ENCODE measurements at regions not wholly inside any gene's neighbourhood (a gene's known extent, or its start where the extent isn't known, plus 50 kb on each side); places are given as distances from the start of the nearest gene placed in this dataset.

GRCh38 chr5:66467564-66467963 is 128.6 kb upstream of the MAST4 start:
- no peak for FAIRE-seq
- intact Hi-C loops (cut with DNase I) = no loop called here
- no peak for DNase-seq
- Histone ChIP-seq H3K36me3 (ENCODE audit: control insufficient read depth in 2 of 3, insufficient read depth in 3 of 3, low read length in 3 of 3) (no peaks in the 10 kb centered on the region), H3K9me3 (ENCODE audit: control insufficient read depth in 2 of 3, insufficient read depth in 1 of 3, low read length in 3 of 3) (peaks cover 0 to 6% (median 3%) of the 10 kb centered on the region in 3 donors), H3K4me1 (ENCODE audit: control insufficient read depth in 2 of 3, insufficient read depth in 2 of 3, low read depth in 1 of 3, low read length in 3 of 3) (no peaks in the 10 kb centered on the region), H3K27me3 (ENCODE audit: control insufficient read depth, insufficient read depth, low read length) (no peaks in the 10 kb centered on the region), H3K9ac (ENCODE audit: low read length in 3 of 3) (no peak overlapping the region), H3K4me3 (ENCODE audit: low read length in 3 of 3) (no peak overlapping the region), H3K27ac (ENCODE audit: low read depth in 2 of 2, low read length in 2 of 2) (no peak overlapping the region)
- no peak for TF ChIP-seq CTCF (IDR thresholded peaks at IDR 0.05; ENCODE audit: borderline replicate concordance, extremely low read depth, insufficient read depth)

- intact Hi-C loops (cut with DNase I) = no loop called here
- Histone ChIP-seq H3K27me3 (ENCODE audit: control insufficient read depth, insufficient read depth, low read length) (no peaks in the 10 kb centered on the region), H3K36me3 (ENCODE audit: control insufficient read depth in 2 of 3, insufficient read depth in 3 of 3, low read length in 3 of 3) (no peaks in the 10 kb centered on the region), H3K9me3 (ENCODE audit: control insufficient read depth in 2 of 3, insufficient read depth in 1 of 3, low read length in 3 of 3) (peaks cover 0 to 6% (median 3%) of the 10 kb centered on the region in 3 donors), H3K27ac (ENCODE audit: low read depth in 2 of 2, low read length in 2 of 2) (no peak overlapping the region), H3K4me1 (ENCODE audit: control insufficient read depth in 2 of 3, insufficient read depth in 2 of 3, low read depth in 1 of 3, low read length in 3 of 3) (no peaks in the 10 kb centered on the region), H3K4me3 (ENCODE audit: low read length in 3 of 3) (no peak overlapping the region), H3K9ac (ENCODE audit: low read length in 3 of 3) (no peak overlapping the region)
- TF ChIP-seq CTCF (IDR thresholded peaks at IDR 0.05; ENCODE audit: borderline replicate concordance, extremely low read depth, insufficient read depth) = no peak
- FAIRE-seq (no peak), DNase-seq (no peak)
Measured at GRCh38 chr5:66469684-66470083, 126.5 kb upstream of the MAST4 start.

GRCh38 chr5:66472010-66472409 is 124.2 kb upstream of the MAST4 start:
- Histone ChIP-seq H3K9ac (ENCODE audit: low read length in 3 of 3) (no peak overlapping the region), H3K27me3 (ENCODE audit: control insufficient read depth, insufficient read depth, low read length) (no peaks in the 10 kb centered on the region), H3K4me3 (ENCODE audit: low read length in 3 of 3) (no peak overlapping the region), H3K36me3 (ENCODE audit: control insufficient read depth in 2 of 3, insufficient read depth in 3 of 3, low read length in 3 of 3) (no peaks in the 10 kb centered on the region), H3K27ac (ENCODE audit: low read depth in 2 of 2, low read length in 2 of 2) (no peak overlapping the region), H3K4me1 (ENCODE audit: control insufficient read depth in 2 of 3, insufficient read depth in 2 of 3, low read depth in 1 of 3, low read length in 3 of 3) (no peaks in the 10 kb centered on the region), H3K9me3 (ENCODE audit: control insufficient read depth in 2 of 3, insufficient read depth in 1 of 3, low read length in 3 of 3) (peaks cover 0 to 6% (median 3%) of the 10 kb centered on the region in 3 donors)
- intact Hi-C loops (cut with DNase I) = no loop called here
- no peak for TF ChIP-seq CTCF (IDR thresholded peaks at IDR 0.05; ENCODE audit: borderline replicate concordance, extremely low read depth, insufficient read depth)
- DNase-seq (no peak), FAIRE-seq (no peak)

- TF ChIP-seq CTCF (IDR thresholded peaks at IDR 0.05; ENCODE audit: borderline replicate concordance, extremely low read depth, insufficient read depth) = no peak
- H3K4me3 ChIP-seq (ENCODE audit: low read length in 3 of 3) = no peak overlapping the region
- no peak for FAIRE-seq
Measured at GRCh38 chr5:66475731-66476130, 120.5 kb upstream of the MAST4 start.

More at GRCh38 chr5:66475731-66476130, 120.5 kb upstream of the MAST4 start:
- no peaks in the 10 kb centered on the region for H3K27me3 ChIP-seq (ENCODE audit: control insufficient read depth, insufficient read depth, low read length)
- H3K9me3 ChIP-seq (ENCODE audit: control insufficient read depth in 2 of 3, insufficient read depth in 1 of 3, low read length in 3 of 3) = no peaks in the 10 kb centered on the region
- no peaks in the 10 kb centered on the region for H3K36me3 ChIP-seq (ENCODE audit: control insufficient read depth in 2 of 3, insufficient read depth in 3 of 3, low read length in 3 of 3)
- DNase-seq = no peak
- H3K4me1 ChIP-seq (ENCODE audit: control insufficient read depth in 2 of 3, insufficient read depth in 2 of 3, low read depth in 1 of 3, low read length in 3 of 3) = no peaks in the 10 kb centered on the region
- intact Hi-C loops (cut with DNase I) = no loop called here
- no peak overlapping the region for H3K27ac ChIP-seq (ENCODE audit: low read depth in 2 of 2, low read length in 2 of 2)
- H3K9ac ChIP-seq (ENCODE audit: low read length in 3 of 3) = no peak overlapping the region
